ENCODE measurements at regions not wholly inside any gene's neighbourhood (a gene's known extent, or its start where the extent isn't known, plus 50 kb on each side); places are given as distances from the start of the nearest gene placed in this dataset.

GRCh38 chr15:96756656-96757055 is 426.2 kb downstream of the NR2F2 start:
- no peak for DNase-seq

GRCh38 chr15:96762566-96762965 is 432.1 kb downstream of the NR2F2 start:
- DNase-seq: no peak

- no peak for DNase-seq
Observed at GRCh38 chr15:96764501-96764900, 434.0 kb downstream of the NR2F2 start.

GRCh38 chr15:96764946-96765345 is 434.4 kb downstream of the NR2F2 start:
- DNase-seq: no peak

GRCh38 chr15:96766366-96766765 is 435.9 kb downstream of the NR2F2 start:
- no peak for DNase-seq

GRCh38 chr15:96767703-96768434 is 437.4 kb downstream of the NR2F2 start:
- DNase-seq: no peak

- DNase-seq: no peak
Observed at GRCh38 chr15:96768435-96768789, 437.9 kb downstream of the NR2F2 start.

- DNase-seq: no peak
Observed at GRCh38 chr15:96771035-96771434, 440.5 kb downstream of the NR2F2 start.

- no peak for DNase-seq
Observed at GRCh38 chr15:96774216-96774615, 443.7 kb downstream of the NR2F2 start.

- no peak for DNase-seq
Observed at GRCh38 chr15:96783746-96784145, 453.2 kb downstream of the NR2F2 start.

GRCh38 chr15:96790004-96790403 is 459.5 kb downstream of the NR2F2 start:
- no peak for DNase-seq

- DNase-seq: no peak
Observed at GRCh38 chr15:96792216-96792615, 461.7 kb downstream of the NR2F2 start.

GRCh38 chr15:96796841-96797240 is 466.3 kb downstream of the NR2F2 start:
- no peak for DNase-seq

GRCh38 chr15:96801576-96802150 is 471.2 kb downstream of the NR2F2 start:
- no peak for DNase-seq

GRCh38 chr15:96802611-96803255 is 472.2 kb downstream of the NR2F2 start:
- no peak for DNase-seq

GRCh38 chr15:96804754-96805153 is 474.3 kb downstream of the NR2F2 start:
- DNase-seq: no peak

- no peak for DNase-seq
Observed at GRCh38 chr15:96807361-96807760, 476.9 kb downstream of the NR2F2 start.

- DNase-seq: no peak
Observed at GRCh38 chr15:96817900-96818299, 487.4 kb downstream of the NR2F2 start.

- DNase-seq: no peak
Observed at GRCh38 chr15:96818861-96819260, 488.4 kb downstream of the NR2F2 start.

GRCh38 chr15:96827981-96828380 is 497.5 kb downstream of the NR2F2 start:
- no peak for DNase-seq

- DNase-seq: no peak
Observed at GRCh38 chr15:96837241-96837970, 506.9 kb downstream of the NR2F2 start.

- DNase-seq: no peak
Observed at GRCh38 chr15:96838081-96838480, 507.6 kb downstream of the NR2F2 start.

- DNase-seq: no peak
Observed at GRCh38 chr15:96849271-96849900, 518.9 kb downstream of the NR2F2 start.
